ENCODE measurements at regions not wholly inside any gene's neighbourhood (a gene's known extent, or its start where the extent isn't known, plus 50 kb on each side); places are given as distances from the start of the nearest gene placed in this dataset.

- TF ChIP-seq CTCF (IDR thresholded peaks at IDR 0.05; ENCODE audit: low read depth, low read length, poor library complexity, severe bottlenecking) (no peak), EZH2phosphoT487 (IDR thresholded peaks at IDR 0.05; ENCODE audit: borderline replicate concordance, low read length) (no peak)
Observed at GRCh38 chr3:17877299-17877698, 134.9 kb upstream of the TBC1D5 start.
